Left lung (tissue), 4 donors: ENCODE measurements at regions not wholly inside any gene's neighbourhood (a gene's known extent, or its start where the extent isn't known, plus 50 kb on each side); places are given as distances from the start of the nearest gene placed in this dataset.

ENCODE experiments used
- ATAC-seq: fragments of 200-7000 bp; cut with Tn5 transposase; one replicate; pipeline ENCODE4 v1.9.1; 2020; ENCODE audit warnings: moderate library complexity
- DNase-seq, 4 donors: peaks; one replicate each; pipeline ENCODE4 v3.0.0-alpha.2; 2013 to 2020
- H3K27ac ChIP-seq, 2 donors: fragments of 200-600 bp; sonication (generic) in 1 of 2; one replicate each; pipeline versions ENCODE4 v1.5.0 to v1.8.0; 2020 to 2021
- H3K27me3 ChIP-seq, 2 donors: fragments of 200-600 bp; sonication (generic) in 1 of 2; one replicate each; pipeline versions ENCODE4 v1.5.0 to v1.8.0; 2020 to 2021
- H3K36me3 ChIP-seq, 2 donors: fragments of 200-600 bp; sonication (generic) in 1 of 2; one replicate each; pipeline versions ENCODE4 v1.5.0 to v1.8.0; 2020 to 2021
- H3K4me1 ChIP-seq, 2 donors: fragments of 200-600 bp; one replicate each; pipeline ENCODE4 v1.8.0; 2021
- H3K4me3 ChIP-seq, 2 donors: fragments of 200-600 bp; sonication (generic) in 1 of 2; one replicate each; pipeline versions ENCODE4 v1.5.0 to v1.8.0; 2020 to 2021; ENCODE audit warnings: mild to moderate bottlenecking in 1 of 2
- H3K9me3 ChIP-seq, 2 donors: fragments of 200-600 bp; sonication (generic) in 1 of 2; one replicate each; pipeline versions ENCODE4 v1.5.0 to v1.8.0; 2020 to 2021
- CTCF ChIP-seq, 2 donors: fragments of 200-600 bp; sonication (generic) in 1 of 2; IDR thresholded peaks; one replicate each; pipeline versions ENCODE4 v1.5.0 to v1.8.0; 2021; ENCODE audit warnings: antibody characterized with exemption in 2 of 2
- intact Hi-C, 2 donors: fragments of 100-400 bp; cut with DNase I; formaldehyde crosslinking; loops; one replicate each; pipeline versions ENCODE4 v1.11.2 to v1.14.2; 2022
- donor health status: DM: no; HTN: yes; CAD: no.
- donor health status: DM: no; HTN: no; CAD: no.

DNA sequence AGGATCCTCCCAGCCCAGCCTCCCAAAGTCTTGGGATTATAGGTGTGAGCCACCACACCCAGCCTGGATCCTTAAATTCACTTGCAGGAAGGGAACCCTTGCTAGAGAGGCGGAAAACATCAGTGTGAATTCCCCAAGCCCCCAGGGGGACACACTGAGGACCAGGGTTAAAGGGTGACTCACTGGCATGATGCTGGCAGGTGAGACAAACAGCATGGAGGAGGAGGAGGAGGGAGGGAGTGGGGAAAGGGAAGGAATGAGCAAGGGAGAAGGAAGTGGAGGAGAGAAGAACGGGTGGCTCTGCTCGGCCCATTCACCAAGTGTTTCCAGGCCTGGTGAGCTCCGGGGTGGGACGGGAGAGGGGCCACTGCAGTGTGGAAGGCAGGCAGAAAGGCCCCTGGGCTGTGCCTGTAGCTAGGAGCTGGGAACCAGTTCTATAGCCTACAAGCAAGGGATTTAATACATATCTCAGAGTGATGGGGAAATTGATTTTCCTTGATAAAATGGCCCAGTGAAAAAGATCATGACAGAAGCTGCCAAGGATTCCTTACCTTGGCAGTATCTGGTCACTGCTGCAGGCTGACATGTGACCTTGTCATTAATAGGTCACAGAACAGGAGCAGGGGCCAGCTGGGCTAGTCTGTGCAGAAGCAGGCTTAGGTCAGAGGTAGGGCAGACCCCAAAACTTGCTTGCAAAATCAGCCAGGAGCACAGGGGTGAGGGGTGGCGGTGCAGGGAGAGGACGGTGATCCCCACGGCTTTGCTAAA lies 370.2 kb downstream of the SHANK2 start:
- H3K27me3 ChIP-seq: no peaks in the 10 kb centered on the region
- H3K9me3 ChIP-seq: no peaks in the 10 kb centered on the region
- no peaks in the 10 kb centered on the region for H3K4me1 ChIP-seq
- intact Hi-C loops: no loop called here
- no peaks in the 10 kb centered on the region for H3K36me3 ChIP-seq
- DNase-seq (peak in 1 of 4 donors; percentile 43), ATAC-seq (no peak)
- H3K4me3 ChIP-seq: no peak overlapping the region
- no peak for TF ChIP-seq CTCF (IDR thresholded peaks at IDR 0.05)
- H3K27ac ChIP-seq: no peak overlapping the region

DNA sequence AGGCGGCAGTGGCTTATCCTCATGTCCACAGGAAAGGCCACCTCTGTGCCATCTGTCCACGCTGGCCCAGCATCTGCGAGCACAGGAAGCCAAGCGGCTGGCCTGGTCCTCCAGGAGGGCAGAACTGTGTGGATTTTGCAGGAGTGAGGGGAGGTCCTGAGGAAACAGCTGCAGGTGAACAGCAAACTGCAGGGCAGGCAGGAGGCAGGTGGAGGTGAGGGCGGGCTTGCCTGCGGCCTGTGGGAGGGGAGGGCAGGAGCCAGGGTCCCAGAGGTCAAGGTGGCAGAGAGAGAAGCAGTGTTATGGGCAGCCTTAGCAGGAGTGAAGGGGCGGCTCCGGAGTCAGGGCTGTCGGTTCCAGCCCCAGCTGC lies 369.7 kb downstream of the SHANK2 start:
- H3K9me3 ChIP-seq: no peaks in the 10 kb centered on the region
- no peaks in the 10 kb centered on the region for H3K27me3 ChIP-seq
- H3K4me3 ChIP-seq: no peak overlapping the region
- no peak for ATAC-seq
- no peak overlapping the region for H3K27ac ChIP-seq
- TF ChIP-seq CTCF (IDR thresholded peaks at IDR 0.05): no peak
- intact Hi-C loops: no loop called here
- peak in 1 of 4 donors; percentile 45 for DNase-seq
- no peaks in the 10 kb centered on the region for H3K36me3 ChIP-seq
- H3K4me1 ChIP-seq: no peaks in the 10 kb centered on the region

GRCh38 chr11:70883323-70883940 lies 368.9 kb downstream of the SHANK2 start:
- intact Hi-C loops: no loop called here
- Histone ChIP-seq H3K4me3 (no peak overlapping the region), H3K4me1 (no peaks in the 10 kb centered on the region), H3K27ac (no peak overlapping the region), H3K9me3 (no peaks in the 10 kb centered on the region), H3K27me3 (no peaks in the 10 kb centered on the region), H3K36me3 (no peaks in the 10 kb centered on the region)
- no peak for ATAC-seq
- no peak for TF ChIP-seq CTCF (IDR thresholded peaks at IDR 0.05)
- peak in 1 of 4 donors; percentile 62 for DNase-seq

DNA sequence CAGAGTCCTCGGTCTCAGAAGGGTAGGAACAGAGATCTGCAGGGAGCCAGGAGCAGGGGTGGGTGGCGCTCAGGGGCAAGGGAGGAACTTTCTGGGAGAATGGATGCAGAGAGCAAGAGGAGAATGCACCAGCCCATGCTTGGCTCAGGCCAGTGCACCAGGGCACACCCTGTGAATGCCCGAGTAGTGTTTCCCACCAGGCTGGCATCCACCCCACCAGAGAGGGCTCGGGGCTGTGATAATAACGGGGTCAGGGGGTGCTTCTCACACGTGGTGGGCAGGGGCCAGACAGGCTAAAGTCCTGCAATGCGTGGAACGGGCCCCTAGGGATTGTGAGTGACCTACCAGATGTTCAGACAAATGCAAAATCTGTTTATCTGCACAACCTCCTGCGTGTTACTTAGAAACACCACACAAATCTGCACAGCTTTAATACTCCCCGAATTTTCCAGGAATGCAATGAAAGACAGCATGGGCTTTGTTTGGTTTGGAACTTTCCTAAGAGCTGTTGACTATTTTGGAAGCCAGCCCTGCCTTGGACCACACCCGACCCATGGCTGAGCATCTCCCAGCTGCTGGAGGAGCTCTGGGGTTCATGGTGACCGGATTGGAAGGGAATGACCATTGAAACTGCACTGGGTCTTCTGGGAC lies 368.3 kb downstream of the SHANK2 start:
- intact Hi-C loops: no loop called here
- Histone ChIP-seq H3K27ac (no peak overlapping the region), H3K9me3 (no peaks in the 10 kb centered on the region), H3K27me3 (no peaks in the 10 kb centered on the region), H3K4me3 (no peak overlapping the region), H3K4me1 (no peaks in the 10 kb centered on the region), H3K36me3 (no peaks in the 10 kb centered on the region)
- TF ChIP-seq CTCF (IDR thresholded peaks at IDR 0.05): no peak
- DNase-seq: peak in 1 of 4 donors; percentile 43
- no peak for ATAC-seq
